ENCODE measurements at regions not wholly inside any gene's neighbourhood (a gene's known extent, or its start where the extent isn't known, plus 50 kb on each side); places are given as distances from the start of the nearest gene placed in this dataset.

DNA sequence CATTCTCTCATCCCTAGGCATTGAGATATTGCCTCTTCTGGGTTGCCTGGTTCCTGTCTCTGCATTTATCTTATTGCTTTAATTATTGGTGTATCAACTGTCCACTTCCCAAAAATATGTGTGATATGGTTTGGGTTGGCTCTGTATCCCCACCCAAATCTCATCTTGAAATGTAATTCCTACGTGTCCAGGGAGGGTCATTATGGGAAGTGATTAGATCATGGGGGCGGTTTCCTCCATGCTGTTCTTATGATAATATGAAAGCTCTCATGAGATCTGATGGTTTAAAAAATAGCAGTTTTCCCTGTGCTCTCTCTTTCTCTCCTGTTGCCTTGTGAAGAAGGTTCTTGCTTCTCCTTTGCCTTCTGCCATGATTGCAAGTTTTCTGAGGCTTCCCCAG is 308.3 kb upstream of the HS3ST1 start:
- no peak overlapping the region for H3K27ac Mint-ChIP-seq
- no peak overlapping the region for H3K4me3 Mint-ChIP-seq
- H3K36me3 Mint-ChIP-seq: no peaks in the 10 kb centered on the region
- Histone ChIP-seq H3K4me3 (ENCODE audit: low read length) (no peak overlapping the region), H3K9me3 (ENCODE audit: low read length) (no peaks in the 10 kb centered on the region), H3K36me3 (ENCODE audit: insufficient read depth, low read length) (no peaks in the 10 kb centered on the region), H3K4me1 (ENCODE audit: insufficient read depth, low read length) (no peaks in the 10 kb centered on the region), H3K27me3 (ENCODE audit: insufficient read depth, low read length, poor library complexity, severe bottlenecking) (no peaks in the 10 kb centered on the region), H3K27ac (ENCODE audit: low read depth, low read length) (no peak overlapping the region)
- no peaks in the 10 kb centered on the region for H3K4me1 Mint-ChIP-seq
- ChIA-PET CTCF (no interaction called here), POLR2A (no interaction called here)
- no peak for DNase-seq
- H3K27me3 Mint-ChIP-seq: peaks cover 0 to 6% of the 10 kb centered on the region in 2 donors
- H3K9me3 Mint-ChIP-seq: peaks cover 0 to 5% (median 0%) of the 10 kb centered on the region in 5 donors

GRCh38 chr4:11735651-11736050 is 307.0 kb upstream of the HS3ST1 start:
- POLR2A ChIA-PET: no interaction called here
- H3K9me3 Mint-ChIP-seq: peaks cover 0 to 5% (median 0%) of the 10 kb centered on the region in 5 donors
- H3K4me3 ChIP-seq (ENCODE audit: low read length): no peak overlapping the region
- CTCF ChIA-PET: no interaction called here
- no peaks in the 10 kb centered on the region for H3K4me1 Mint-ChIP-seq
- no peaks in the 10 kb centered on the region for H3K36me3 ChIP-seq (ENCODE audit: insufficient read depth, low read length)
- no peak overlapping the region for H3K27ac Mint-ChIP-seq
- peaks cover 0 to 6% of the 10 kb centered on the region in 2 donors for H3K27me3 Mint-ChIP-seq
- no peak overlapping the region for H3K4me3 Mint-ChIP-seq
- H3K27me3 ChIP-seq (ENCODE audit: insufficient read depth, low read length, poor library complexity, severe bottlenecking): no peaks in the 10 kb centered on the region
- DNase-seq: no peak
- no peaks in the 10 kb centered on the region for H3K36me3 Mint-ChIP-seq
- no peak overlapping the region for H3K27ac ChIP-seq (ENCODE audit: low read depth, low read length)
- no peaks in the 10 kb centered on the region for H3K9me3 ChIP-seq (ENCODE audit: low read length)
- no peaks in the 10 kb centered on the region for H3K4me1 ChIP-seq (ENCODE audit: insufficient read depth, low read length)

DNA sequence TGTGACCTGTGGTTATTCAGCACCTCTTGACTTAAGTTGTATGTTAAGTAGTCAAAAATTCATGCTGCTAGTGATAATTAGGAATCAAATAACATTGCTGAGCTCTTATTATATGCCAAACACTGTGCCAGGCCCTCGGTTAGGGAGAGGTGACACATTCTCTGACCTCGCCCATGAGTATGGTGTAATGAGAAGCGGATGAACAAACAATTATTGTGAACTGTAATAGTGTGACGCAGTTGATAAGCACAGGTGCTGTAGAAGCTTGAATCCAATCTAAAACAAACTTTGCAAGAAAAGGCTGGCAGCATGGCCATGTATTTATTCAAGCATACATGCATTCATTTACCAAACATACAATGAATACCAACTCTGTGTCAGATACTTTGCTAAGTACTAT is 303.5 kb upstream of the HS3ST1 start:
- H3K36me3 Mint-ChIP-seq: no peaks in the 10 kb centered on the region
- H3K27ac ChIP-seq (ENCODE audit: low read depth, low read length): no peak overlapping the region
- H3K36me3 ChIP-seq (ENCODE audit: insufficient read depth, low read length): no peaks in the 10 kb centered on the region
- no peak overlapping the region for H3K4me3 Mint-ChIP-seq
- peaks cover 0 to 3% of the 10 kb centered on the region in 2 donors for H3K27me3 Mint-ChIP-seq
- POLR2A ChIA-PET: no interaction called here
- no peak for DNase-seq
- peaks cover 0 to 2% (median 0%) of the 10 kb centered on the region in 5 donors for H3K9me3 Mint-ChIP-seq
- no peak overlapping the region for H3K4me3 ChIP-seq (ENCODE audit: low read length)
- no peak overlapping the region for H3K27ac Mint-ChIP-seq
- no peaks in the 10 kb centered on the region for H3K4me1 ChIP-seq (ENCODE audit: insufficient read depth, low read length)
- H3K9me3 ChIP-seq (ENCODE audit: low read length): no peaks in the 10 kb centered on the region
- CTCF ChIA-PET: no interaction called here
- no peaks in the 10 kb centered on the region for H3K27me3 ChIP-seq (ENCODE audit: insufficient read depth, low read length, poor library complexity, severe bottlenecking)
- no peaks in the 10 kb centered on the region for H3K4me1 Mint-ChIP-seq

- Mint-ChIP-seq H3K36me3 (no peaks in the 10 kb centered on the region), H3K27ac (no peak overlapping the region), H3K9me3 (peaks cover 0 to 5% (median 0%) of the 10 kb centered on the region in 5 donors), H3K4me3 (no peak overlapping the region), H3K27me3 (peaks cover 0 to 3% of the 10 kb centered on the region in 2 donors), H3K4me1 (no peaks in the 10 kb centered on the region)
- DNase-seq: no peak
- H3K27ac ChIP-seq (ENCODE audit: low read depth, low read length): no peak overlapping the region
- no peaks in the 10 kb centered on the region for H3K9me3 ChIP-seq (ENCODE audit: low read length)
- no peaks in the 10 kb centered on the region for H3K27me3 ChIP-seq (ENCODE audit: insufficient read depth, low read length, poor library complexity, severe bottlenecking)
- no peaks in the 10 kb centered on the region for H3K36me3 ChIP-seq (ENCODE audit: insufficient read depth, low read length)
- POLR2A ChIA-PET: no interaction called here
- CTCF ChIA-PET: no interaction called here
- H3K4me3 ChIP-seq (ENCODE audit: low read length): no peak overlapping the region
- no peaks in the 10 kb centered on the region for H3K4me1 ChIP-seq (ENCODE audit: insufficient read depth, low read length)
Measured at GRCh38 chr4:11730545-11730944, 301.9 kb upstream of the HS3ST1 start.

GRCh38 chr4:11729548-11729947 is 300.9 kb upstream of the HS3ST1 start:
- H3K27me3 Mint-ChIP-seq: no peaks in the 10 kb centered on the region
- CTCF ChIA-PET: no interaction called here
- POLR2A ChIA-PET: no interaction called here

GRCh38 chr4:11727903-11728564 is 299.3 kb upstream of the HS3ST1 start:
- H3K4me1 Mint-ChIP-seq: no peaks in the 10 kb centered on the region
- POLR2A ChIA-PET: no interaction called here

More at GRCh38 chr4:11729548-11729947, 300.9 kb upstream of the HS3ST1 start:
- Histone ChIP-seq H3K27me3 (ENCODE audit: insufficient read depth, low read length, poor library complexity, severe bottlenecking) (no peaks in the 10 kb centered on the region), H3K27ac (ENCODE audit: low read depth, low read length) (no peak overlapping the region), H3K36me3 (ENCODE audit: insufficient read depth, low read length) (no peaks in the 10 kb centered on the region), H3K4me3 (ENCODE audit: low read length) (no peak overlapping the region), H3K9me3 (ENCODE audit: low read length) (no peaks in the 10 kb centered on the region), H3K4me1 (ENCODE audit: insufficient read depth, low read length) (no peaks in the 10 kb centered on the region)
- no peak for DNase-seq
- no peaks in the 10 kb centered on the region for H3K36me3 Mint-ChIP-seq
- no peak overlapping the region for H3K4me3 Mint-ChIP-seq
- H3K9me3 Mint-ChIP-seq: peaks cover 0 to 5% (median 0%) of the 10 kb centered on the region in 5 donors
- H3K27ac Mint-ChIP-seq: no peak overlapping the region
- H3K4me1 Mint-ChIP-seq: no peaks in the 10 kb centered on the region

DNA sequence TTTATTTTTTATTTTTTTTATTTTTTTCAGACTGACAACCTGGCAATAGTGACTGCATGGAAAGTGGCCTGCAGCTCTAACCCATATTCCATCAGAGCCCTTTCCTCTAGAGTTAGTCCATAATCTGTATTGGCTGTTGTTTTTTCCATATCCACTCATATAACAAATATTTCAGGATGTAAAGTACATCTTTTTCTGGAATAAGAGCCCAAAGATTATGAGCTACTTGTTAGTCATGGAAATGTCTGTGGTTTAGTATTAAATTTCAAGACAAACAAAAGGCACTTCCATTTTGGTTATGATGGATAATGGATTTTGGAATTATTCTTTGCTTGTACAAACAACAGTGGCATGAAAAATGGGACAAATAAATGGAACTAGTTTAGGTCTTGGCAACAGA is 296.0 kb upstream of the HS3ST1 start:
- no peaks in the 10 kb centered on the region for H3K4me1 ChIP-seq (ENCODE audit: insufficient read depth, low read length)
- H3K4me3 ChIP-seq (ENCODE audit: low read length): no peak overlapping the region
- Mint-ChIP-seq H3K27me3 (no peaks in the 10 kb centered on the region), H3K36me3 (no peaks in the 10 kb centered on the region), H3K9me3 (peaks cover 0 to 5% (median 1%) of the 10 kb centered on the region in 5 donors), H3K4me3 (no peak overlapping the region), H3K27ac (no peak overlapping the region), H3K4me1 (no peaks in the 10 kb centered on the region)
- no peak overlapping the region for H3K27ac ChIP-seq (ENCODE audit: low read depth, low read length)
- ChIA-PET CTCF (no interaction called here), POLR2A (no interaction called here)
- H3K9me3 ChIP-seq (ENCODE audit: low read length): no peaks in the 10 kb centered on the region
- H3K36me3 ChIP-seq (ENCODE audit: insufficient read depth, low read length): no peaks in the 10 kb centered on the region
- no peaks in the 10 kb centered on the region for H3K27me3 ChIP-seq (ENCODE audit: insufficient read depth, low read length, poor library complexity, severe bottlenecking)
- DNase-seq: no peak

More at GRCh38 chr4:11727903-11728564, 299.3 kb upstream of the HS3ST1 start:
- no peak overlapping the region for H3K27ac Mint-ChIP-seq
- H3K27me3 Mint-ChIP-seq: no peaks in the 10 kb centered on the region
- H3K36me3 ChIP-seq (ENCODE audit: insufficient read depth, low read length): no peaks in the 10 kb centered on the region
- H3K36me3 Mint-ChIP-seq: no peaks in the 10 kb centered on the region
- H3K9me3 ChIP-seq (ENCODE audit: low read length): no peaks in the 10 kb centered on the region
- no peak for DNase-seq
- no peaks in the 10 kb centered on the region for H3K4me1 ChIP-seq (ENCODE audit: insufficient read depth, low read length)
- H3K4me3 Mint-ChIP-seq: no peak overlapping the region
- no peak overlapping the region for H3K4me3 ChIP-seq (ENCODE audit: low read length)
- no peaks in the 10 kb centered on the region for H3K27me3 ChIP-seq (ENCODE audit: insufficient read depth, low read length, poor library complexity, severe bottlenecking)
- no peak overlapping the region for H3K27ac ChIP-seq (ENCODE audit: low read depth, low read length)
- CTCF ChIA-PET: no interaction called here
- H3K9me3 Mint-ChIP-seq: peaks cover 0 to 5% (median 1%) of the 10 kb centered on the region in 5 donors

GRCh38 chr4:11722223-11722622 is 293.5 kb upstream of the HS3ST1 start:
- CTCF ChIA-PET: no interaction called here
- Mint-ChIP-seq H3K4me1 (no peaks in the 10 kb centered on the region), H3K9me3 (peaks cover 0 to 5% (median 2%) of the 10 kb centered on the region in 5 donors), H3K27me3 (no peaks in the 10 kb centered on the region), H3K4me3 (no peak overlapping the region), H3K36me3 (no peaks in the 10 kb centered on the region), H3K27ac (no peak overlapping the region)
- DNase-seq: no peak
- POLR2A ChIA-PET: no interaction called here
- H3K4me1 ChIP-seq (ENCODE audit: insufficient read depth, low read length): no peaks in the 10 kb centered on the region
- H3K4me3 ChIP-seq (ENCODE audit: low read length): no peak overlapping the region
- no peak overlapping the region for H3K27ac ChIP-seq (ENCODE audit: low read depth, low read length)
- H3K27me3 ChIP-seq (ENCODE audit: insufficient read depth, low read length, poor library complexity, severe bottlenecking): no peaks in the 10 kb centered on the region
- no peaks in the 10 kb centered on the region for H3K9me3 ChIP-seq (ENCODE audit: low read length)
- H3K36me3 ChIP-seq (ENCODE audit: insufficient read depth, low read length): no peaks in the 10 kb centered on the region
